Activated CD4-positive, alpha-beta T cell treated with anti-CD3 and anti-CD28 coated beads for 36 hours (primary cell): ENCODE measurements at regions not wholly inside any gene's neighbourhood (a gene's known extent, or its start where the extent isn't known, plus 50 kb on each side); places are given as distances from the start of the nearest gene placed in this dataset.
"Not testable (repeated sequence)": the region's sequence is repeated elsewhere in the genome, so short reads cannot be mapped to it uniquely, and the experiment has no call there.

Experiments used
- ATAC-seq: fragments of 200-7000 bp; cut with Tn5 transposase; one replicate; pipeline ENCODE4 v1.10.0; 2021; ENCODE audit warnings: mild to moderate bottlenecking, moderate library complexity
- CTCF ChIA-PET: fragments of 350-600 bp; sonication (Branson Sonifier 250); formaldehyde crosslinking; loops from one replicate; lab custom pipeline; 2021; ENCODE audit warnings: antibody characterized with exemption; lab: Charles Lee
- POLR2A ChIA-PET: fragments of 350-600 bp; sonication (Branson Sonifier 250); formaldehyde crosslinking; loops from one replicate; lab custom pipeline; 2021; ENCODE audit warnings: antibody characterized with exemption, inconsistent platforms; lab: Charles Lee
- DNase-seq: peaks from one replicate; pipeline ENCODE4 v3.0.0-alpha.2; 2020
- H3K27ac Mint-ChIP-seq: one replicate; pipeline ENCODE4 v1.8.0; 2021; ENCODE audit warnings: mixed read lengths
- H3K27me3 Mint-ChIP-seq: one replicate; pipeline ENCODE4 v1.8.0; 2021; ENCODE audit warnings: mixed read lengths
- H3K36me3 Mint-ChIP-seq: one replicate; pipeline ENCODE4 v1.8.0; 2021; ENCODE audit warnings: low read depth, mixed read lengths
- H3K4me1 Mint-ChIP-seq: one replicate; pipeline ENCODE4 v1.8.0; 2021; ENCODE audit warnings: mixed read lengths
- H3K4me3 Mint-ChIP-seq: one replicate; pipeline ENCODE4 v1.8.0; 2021; ENCODE audit warnings: mild to moderate bottlenecking, moderate library complexity, mixed read lengths
- H3K9me3 Mint-ChIP-seq: one replicate; pipeline ENCODE4 v1.8.0; 2021; ENCODE audit warnings: low read depth, mixed read lengths
- intact Hi-C, 2 experiments: fragments of 100-400 bp; cut with DNase I in 1 of 2; cut with micrococcal nuclease in 1 of 2; formaldehyde crosslinking; loops; one replicate each; pipeline versions ENCODE4 v1.14.2 to v1.15.1; 2022 to 2024; cut with DNase I, micrococcal nuclease

DNA sequence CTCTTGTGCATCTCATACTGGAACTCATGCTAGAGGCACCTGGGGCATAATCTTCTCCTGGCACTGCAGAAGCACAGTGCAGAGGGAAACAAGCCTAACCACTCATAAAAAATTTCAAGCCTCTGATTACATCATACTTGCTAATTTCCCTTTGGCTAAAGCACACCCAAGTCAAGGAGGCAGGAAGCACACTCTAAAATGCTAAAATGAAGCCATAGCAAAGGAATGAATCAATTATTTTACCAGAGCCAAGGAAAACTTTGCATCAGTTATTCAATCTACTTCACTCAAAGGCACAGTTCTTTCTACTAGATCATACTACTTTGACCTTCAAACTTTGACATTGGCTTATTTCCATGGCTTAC lies 79.6 kb upstream of the SPOPL start:
- no peak overlapping the region for H3K4me3 Mint-ChIP-seq
- DNase-seq (no peak), ATAC-seq (no peak)
- no peaks in the 10 kb centered on the region for H3K4me1 Mint-ChIP-seq
- no peak overlapping the region for H3K27ac Mint-ChIP-seq
- POLR2A ChIA-PET = no interaction called here
- peaks cover 11% of the 10 kb centered on the region for H3K9me3 Mint-ChIP-seq
- no peaks in the 10 kb centered on the region for H3K27me3 Mint-ChIP-seq
- CTCF ChIA-PET = no interaction called here
- intact Hi-C loops = no loop called here
- no peaks in the 10 kb centered on the region for H3K36me3 Mint-ChIP-seq

DNA sequence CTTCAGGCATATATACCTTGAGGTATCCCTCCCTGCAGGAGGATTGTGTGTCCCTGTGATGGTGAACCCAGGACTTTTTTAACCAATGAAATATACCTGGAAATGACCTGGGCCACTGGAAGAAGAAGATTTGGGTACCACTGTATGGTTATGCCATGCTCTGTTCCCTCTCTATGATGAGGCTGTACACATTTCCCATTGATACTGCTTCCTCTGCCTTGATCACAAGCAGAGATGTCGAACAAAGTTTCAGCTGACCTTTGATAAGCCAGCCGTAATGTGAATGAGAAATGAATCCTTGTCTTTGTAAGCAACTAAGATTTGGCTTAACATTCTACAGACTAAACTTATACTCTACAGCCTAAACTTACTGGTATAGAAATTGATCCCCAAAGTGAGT lies 78.4 kb upstream of the SPOPL start:
- ChIA-PET POLR2A (no interaction called here), CTCF (no interaction called here)
- Mint-ChIP-seq H3K9me3 (peaks cover 13% of the 10 kb centered on the region), H3K4me3 (no peak overlapping the region), H3K27ac (no peak overlapping the region), H3K36me3 (no peaks in the 10 kb centered on the region), H3K4me1 (no peaks in the 10 kb centered on the region), H3K27me3 (no peaks in the 10 kb centered on the region)
- ATAC-seq = no peak
- intact Hi-C loops = no loop called here
- no peak for DNase-seq

DNA sequence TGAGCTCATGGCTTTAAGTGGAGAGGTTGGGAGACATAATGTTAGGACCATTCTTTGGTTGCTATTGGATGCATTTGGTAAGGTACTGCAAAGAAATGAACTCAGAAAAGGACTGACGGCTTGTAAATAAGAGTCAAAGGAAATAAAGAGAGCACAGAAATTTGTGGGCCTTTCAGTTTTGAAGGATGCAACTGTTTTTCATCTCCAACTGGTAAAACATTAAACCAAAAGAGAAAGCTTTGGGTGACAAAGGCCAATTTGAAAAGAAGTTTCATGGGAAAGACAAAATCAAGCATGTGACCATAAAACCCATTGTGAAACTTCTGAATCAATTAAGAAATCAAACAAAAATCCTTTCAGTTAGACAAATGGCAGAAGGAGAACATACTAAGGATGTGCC lies 77.8 kb upstream of the SPOPL start:
- H3K27ac Mint-ChIP-seq = no peak overlapping the region
- H3K9me3 Mint-ChIP-seq = peaks cover 13% of the 10 kb centered on the region
- DNase-seq (no peak), ATAC-seq (no peak)
- H3K27me3 Mint-ChIP-seq = no peaks in the 10 kb centered on the region
- no peak overlapping the region for H3K4me3 Mint-ChIP-seq
- CTCF ChIA-PET = no interaction called here
- no peaks in the 10 kb centered on the region for H3K4me1 Mint-ChIP-seq
- intact Hi-C loops = no loop called here
- POLR2A ChIA-PET = no interaction called here
- H3K36me3 Mint-ChIP-seq = no peaks in the 10 kb centered on the region

DNA sequence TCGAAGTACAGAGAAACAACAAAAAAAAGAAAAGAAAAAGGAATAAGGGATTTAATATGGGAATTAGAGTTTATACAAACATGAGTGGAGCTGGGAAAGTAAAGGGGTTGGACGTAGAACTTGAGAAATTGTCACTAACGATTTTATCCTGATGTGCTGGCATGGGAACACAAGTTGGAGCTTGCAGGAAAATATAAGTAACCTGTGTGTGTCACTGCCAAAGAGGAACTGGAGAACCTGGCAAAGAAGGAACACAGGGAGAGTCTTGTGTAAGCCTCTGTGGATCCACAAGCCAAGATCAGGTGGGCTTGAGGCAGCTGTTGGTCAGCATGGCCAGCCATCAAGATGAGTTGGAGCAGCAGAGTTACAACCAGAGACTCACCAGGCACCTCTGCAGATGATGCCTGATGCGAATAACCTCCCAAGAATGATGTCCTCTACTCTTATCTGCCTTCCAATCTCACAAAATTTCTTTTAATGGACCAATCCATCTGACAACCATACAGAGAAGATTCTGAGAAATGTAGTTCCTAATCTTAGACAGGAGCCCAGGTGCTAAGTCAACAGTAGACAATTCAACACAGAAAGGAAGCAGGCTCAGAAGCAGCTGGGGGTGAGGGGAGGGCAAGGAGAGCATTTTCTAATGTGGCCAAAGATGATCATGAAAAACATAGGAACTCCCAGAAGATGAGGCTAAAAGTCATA lies 77.0 kb upstream of the SPOPL start:
- H3K4me3 Mint-ChIP-seq = no peak overlapping the region
- DNase-seq = no peak
- ATAC-seq = no peak
- no peak overlapping the region for H3K27ac Mint-ChIP-seq
- no peaks in the 10 kb centered on the region for H3K36me3 Mint-ChIP-seq
- peaks cover 13% of the 10 kb centered on the region for H3K9me3 Mint-ChIP-seq
- no peaks in the 10 kb centered on the region for H3K4me1 Mint-ChIP-seq
- intact Hi-C loops = no loop called here
- POLR2A ChIA-PET = no interaction called here
- CTCF ChIA-PET = no interaction called here
- no peaks in the 10 kb centered on the region for H3K27me3 Mint-ChIP-seq

DNA sequence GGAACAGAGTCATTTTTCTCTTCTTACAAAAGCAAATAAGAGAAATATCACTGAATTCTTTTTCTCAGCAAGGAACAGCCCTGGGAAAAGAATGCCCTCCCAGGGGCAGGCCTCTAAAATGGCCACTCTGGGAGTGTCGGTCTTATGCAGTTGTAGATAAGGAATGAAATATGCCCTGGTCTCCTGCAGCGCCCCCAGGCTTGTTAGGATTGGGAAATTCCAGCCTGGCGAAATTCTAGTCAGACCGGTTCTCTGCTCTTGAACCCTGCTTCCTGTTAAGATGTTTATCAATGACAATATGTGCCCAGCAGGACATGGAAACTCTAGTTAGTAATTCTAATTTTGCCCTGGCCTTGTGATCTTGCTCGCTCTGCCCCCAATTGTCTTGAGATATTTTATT lies 75.5 kb upstream of the SPOPL start:
- H3K27ac Mint-ChIP-seq, CTCF ChIA-PET, ATAC-seq, H3K4me3 Mint-ChIP-seq, DNase-seq, H3K27me3 Mint-ChIP-seq, H3K4me1 Mint-ChIP-seq, POLR2A ChIA-PET, H3K36me3 Mint-ChIP-seq, intact Hi-C loops: not testable (repeated sequence)
- H3K9me3 Mint-ChIP-seq = peaks cover 13% of the 10 kb centered on the region

DNA sequence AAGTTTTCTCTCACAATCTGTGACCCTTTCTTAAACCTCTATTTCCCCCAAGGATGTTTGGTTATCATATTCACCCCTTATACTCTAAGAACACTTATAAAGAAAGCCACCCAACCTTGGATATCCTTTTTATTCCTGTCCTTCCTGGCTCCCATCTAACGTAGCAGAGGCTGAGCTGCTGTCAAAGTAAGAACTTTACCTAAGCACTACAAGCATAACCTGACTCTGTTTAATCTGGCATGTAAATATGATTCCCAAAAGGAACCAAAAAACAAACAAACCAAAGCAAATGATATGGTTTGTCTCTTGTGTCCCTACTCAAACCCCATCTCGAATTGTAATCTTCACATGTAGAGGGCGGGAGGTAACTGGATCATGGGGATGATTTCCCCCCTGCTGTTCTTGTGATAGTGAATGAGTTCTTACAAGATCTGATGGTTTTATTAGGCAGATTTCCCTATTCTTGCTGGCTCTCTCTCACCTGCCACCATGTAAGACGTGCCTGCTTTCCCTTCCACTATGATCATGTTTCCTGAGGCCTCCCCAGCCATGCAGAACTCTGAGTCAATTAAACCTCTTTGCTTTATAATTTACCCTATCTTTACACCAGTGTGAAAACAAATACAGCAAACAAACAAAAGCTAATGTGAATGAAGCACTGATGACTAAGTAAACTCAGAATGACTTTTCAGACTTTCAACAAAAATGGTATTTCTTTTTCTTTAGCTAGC lies 72.7 kb upstream of the SPOPL start:
- no peaks in the 10 kb centered on the region for H3K36me3 Mint-ChIP-seq
- H3K4me1 Mint-ChIP-seq = peaks cover 7% of the 10 kb centered on the region
- ATAC-seq (no peak), DNase-seq (no peak)
- intact Hi-C loops = no loop called here
- no peaks in the 10 kb centered on the region for H3K27me3 Mint-ChIP-seq
- no peak overlapping the region for H3K4me3 Mint-ChIP-seq
- CTCF ChIA-PET = interaction anchor here (1.0 kb wide), 1 partner anchor 86 kb away, joined by 3 read pairs; no protein-coding TSS in a partner anchor
- H3K27ac Mint-ChIP-seq = no peak overlapping the region
- POLR2A ChIA-PET = no interaction called here
- peaks cover 13% of the 10 kb centered on the region for H3K9me3 Mint-ChIP-seq

DNA sequence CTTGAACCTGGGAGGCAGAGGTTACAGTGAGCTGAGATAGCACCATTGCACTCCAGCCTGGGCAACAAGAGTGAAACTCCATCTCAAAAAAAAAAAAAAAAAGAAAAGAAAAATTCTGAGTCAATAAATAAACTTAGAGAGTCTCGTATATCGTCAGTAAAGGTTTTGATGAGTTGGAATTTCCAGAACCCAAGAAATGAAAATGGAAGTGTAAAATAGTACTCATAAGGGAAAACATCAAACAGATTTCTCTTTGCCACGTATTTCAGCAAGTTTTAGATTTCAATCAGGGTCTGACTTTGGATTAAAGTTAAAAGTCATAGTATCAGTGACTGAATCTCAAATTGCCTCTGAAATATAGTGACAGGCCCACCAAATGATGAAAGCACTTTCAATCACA lies 71.4 kb upstream of the SPOPL start:
- POLR2A ChIA-PET = no interaction called here
- H3K27ac Mint-ChIP-seq = no peak overlapping the region
- intact Hi-C loops = loop anchor here in 1 of 2 experiments (1.0 kb wide), 1 partner anchor 73 kb away; no protein-coding TSS in a partner anchor
- peak; percentile 80 for ATAC-seq
- CTCF ChIA-PET = interaction anchor here (1.0 kb wide), 1 partner anchor 85 kb away, joined by 3 read pairs; no protein-coding TSS in a partner anchor
- DNase-seq = no peak
- no peaks in the 10 kb centered on the region for H3K27me3 Mint-ChIP-seq
- no peak overlapping the region for H3K4me3 Mint-ChIP-seq
- peaks cover 13% of the 10 kb centered on the region for H3K9me3 Mint-ChIP-seq
- peaks cover 7% of the 10 kb centered on the region for H3K4me1 Mint-ChIP-seq
- H3K36me3 Mint-ChIP-seq = no peaks in the 10 kb centered on the region

DNA sequence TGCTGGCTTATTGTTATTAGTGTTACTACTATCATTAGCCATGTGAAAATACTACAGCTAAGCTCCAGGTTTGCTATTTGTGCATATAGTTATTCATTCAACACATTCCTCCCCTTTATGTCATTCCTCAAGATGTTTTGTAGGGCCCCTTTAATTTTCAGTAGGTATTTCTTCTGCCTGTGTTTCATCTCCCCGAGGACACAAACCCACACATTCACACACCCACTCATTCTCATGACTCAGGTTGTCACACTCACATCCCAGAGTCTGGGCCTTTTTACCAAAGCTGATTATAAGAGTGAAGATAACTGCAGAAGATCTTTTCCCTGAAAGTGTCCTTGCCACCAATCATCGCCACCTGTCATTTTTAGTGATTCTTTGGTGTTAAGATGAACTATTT lies 68.6 kb upstream of the SPOPL start:
- DNase-seq = peak; percentile 7
- Mint-ChIP-seq H3K36me3 (no peaks in the 10 kb centered on the region), H3K4me1 (peaks cover 7% of the 10 kb centered on the region), H3K27ac (no peak overlapping the region), H3K9me3 (no peaks in the 10 kb centered on the region), H3K4me3 (no peak overlapping the region), H3K27me3 (no peaks in the 10 kb centered on the region)
- intact Hi-C loops = no loop called here
- CTCF ChIA-PET = no interaction called here
- POLR2A ChIA-PET = no interaction called here
- ATAC-seq = no peak

DNA sequence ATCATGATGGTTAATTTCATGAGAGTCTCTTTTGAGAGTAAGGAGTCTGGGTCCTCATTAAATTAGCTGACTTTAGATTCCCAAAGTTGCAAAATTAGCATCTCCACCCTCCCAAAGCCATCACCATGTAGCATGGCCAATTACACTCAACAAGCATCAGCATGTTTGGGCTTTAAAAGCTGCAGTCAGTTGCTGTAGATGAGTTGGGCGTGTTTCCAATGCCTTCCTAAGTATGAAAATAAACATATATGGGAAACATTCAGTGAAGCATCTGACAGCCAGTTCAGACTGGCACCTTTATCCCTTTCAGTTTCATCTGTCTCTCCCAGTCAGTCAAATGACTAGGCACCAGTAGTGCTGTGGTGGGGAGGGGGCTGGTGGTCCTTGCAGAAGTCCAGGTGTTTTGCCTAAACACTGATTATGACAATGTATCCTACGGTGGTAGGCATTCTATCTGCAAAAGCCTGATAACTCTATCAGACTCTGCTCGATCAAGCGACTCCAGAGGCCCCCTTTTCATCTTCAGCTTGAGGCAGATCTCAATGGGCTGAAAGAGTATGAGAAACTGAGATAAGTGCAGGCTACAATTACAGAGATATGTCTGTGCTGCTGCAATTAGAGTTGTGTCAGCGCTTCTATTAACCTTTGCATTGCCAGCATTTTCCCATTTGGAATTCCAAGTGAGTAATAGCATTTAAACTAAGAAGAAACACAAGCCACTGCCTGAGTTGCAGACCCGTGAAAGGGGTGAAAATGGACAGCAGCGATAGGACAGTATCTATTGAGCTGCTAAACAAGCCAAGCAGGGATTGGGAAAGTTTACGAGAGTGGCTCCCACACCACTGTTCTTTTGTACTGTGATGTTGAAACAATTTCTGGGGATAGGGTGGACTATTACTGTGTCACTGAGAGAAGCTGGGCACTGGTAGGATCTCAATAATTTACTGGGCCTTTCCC lies 67.3 kb upstream of the SPOPL start:
- H3K4me3 Mint-ChIP-seq = no peak overlapping the region
- POLR2A ChIA-PET = no interaction called here

DNA sequence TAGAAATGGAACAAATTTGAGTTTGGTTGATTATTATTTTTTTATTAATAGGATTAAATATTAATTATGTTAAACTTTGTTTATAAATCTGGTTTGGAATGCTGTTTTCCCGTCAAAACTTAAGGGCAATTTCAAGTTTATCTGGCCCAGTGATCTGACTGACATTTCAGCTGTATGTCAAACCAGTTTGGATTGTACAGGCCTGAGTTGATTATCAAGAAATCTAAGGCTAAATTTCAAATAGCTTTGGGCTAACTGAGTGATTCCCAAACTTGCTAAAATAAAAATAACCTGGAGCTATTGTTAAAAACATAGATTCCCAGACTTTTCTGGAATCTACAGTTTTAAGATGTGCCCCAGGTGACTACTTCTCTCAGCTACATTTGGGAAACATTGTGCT lies 65.9 kb upstream of the SPOPL start:
- no peaks in the 10 kb centered on the region for H3K9me3 Mint-ChIP-seq
- no peak for DNase-seq
- ATAC-seq = no peak
- POLR2A ChIA-PET = no interaction called here
- H3K27me3 Mint-ChIP-seq = no peaks in the 10 kb centered on the region
- no peaks in the 10 kb centered on the region for H3K36me3 Mint-ChIP-seq
- CTCF ChIA-PET = interaction anchor here (1.5 kb wide), 1 partner anchor 56 kb away, joined by 3 read pairs; no protein-coding TSS in a partner anchor
- H3K4me3 Mint-ChIP-seq = no peak overlapping the region
- H3K4me1 Mint-ChIP-seq = peaks cover 7% of the 10 kb centered on the region
- H3K27ac Mint-ChIP-seq = no peak overlapping the region
- intact Hi-C loops = no loop called here

More for the DNA sequence above, 67.3 kb upstream of the SPOPL start:
- H3K27ac Mint-ChIP-seq = no peak overlapping the region
- peaks cover 7% of the 10 kb centered on the region for H3K4me1 Mint-ChIP-seq
- H3K36me3 Mint-ChIP-seq = no peaks in the 10 kb centered on the region
- no peaks in the 10 kb centered on the region for H3K27me3 Mint-ChIP-seq
- no peak for DNase-seq
- no peak for ATAC-seq
- CTCF ChIA-PET = no interaction called here
- intact Hi-C loops = no loop called here
- no peaks in the 10 kb centered on the region for H3K9me3 Mint-ChIP-seq

DNA sequence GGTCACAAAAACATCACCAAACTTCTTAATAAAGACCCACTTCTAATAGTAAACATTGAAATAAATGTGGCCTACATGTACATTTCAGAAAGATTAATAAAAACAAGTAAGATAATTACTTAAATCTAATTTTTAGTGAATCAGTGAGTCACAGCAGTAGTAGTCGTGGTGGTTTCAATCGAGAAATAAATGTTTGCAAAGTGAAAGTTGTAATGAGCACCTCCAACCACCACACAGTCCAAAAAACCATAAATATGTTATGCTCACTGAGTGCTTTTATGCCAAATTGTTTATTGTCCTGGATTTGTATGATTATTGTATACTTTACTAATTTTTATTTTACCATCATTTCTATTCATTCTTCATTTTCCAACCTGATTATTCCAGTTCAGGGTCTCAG lies 61.8 kb upstream of the SPOPL start:
- H3K4me1 Mint-ChIP-seq = no peaks in the 10 kb centered on the region
- H3K36me3 Mint-ChIP-seq = no peaks in the 10 kb centered on the region
- intact Hi-C loops = no loop called here
- H3K9me3 Mint-ChIP-seq = no peaks in the 10 kb centered on the region
- no peak for DNase-seq
- ChIA-PET CTCF (no interaction called here), POLR2A (no interaction called here)
- peaks cover 1% of the 10 kb centered on the region for H3K27me3 Mint-ChIP-seq
- no peak overlapping the region for H3K4me3 Mint-ChIP-seq
- no peak for ATAC-seq
- H3K27ac Mint-ChIP-seq = no peak overlapping the region
